Keratinocyte (primary cell): ENCODE measurements at regions not wholly inside any gene's neighbourhood (a gene's known extent, or its start where the extent isn't known, plus 50 kb on each side); places are given as distances from the start of the nearest gene placed in this dataset.

ENCODE experiments used
- DNase-seq: peaks from one replicate; pipeline ENCODE4 v3.0.0-alpha.2; 2011; ENCODE audit warnings: low read depth, missing footprints, low spot score
- FAIRE-seq: peaks from 2 replicates; lab custom pipeline; 2011; peaks lifted over from hg19 to GRCh38; lab: Jason Lieb, UNC
- H2AFZ ChIP-seq: 2 replicates; pipeline ENCODE4 v1.6.0; 2012; ENCODE audit warnings: low read length, control low read depth, inconsistent platforms; ENCODE audit not compliant: control insufficient read depth
- H3K27ac ChIP-seq: 2 replicates; pipeline ENCODE4 v1.5.1; 2011; ENCODE audit warnings: low read length; ENCODE audit not compliant: control insufficient read depth, insufficient read depth
- H3K27me3 ChIP-seq: 3 replicates; pipeline ENCODE4 v1.6.0; 2011; ENCODE audit warnings: low read length; ENCODE audit not compliant: control insufficient read depth, insufficient read depth; ENCODE audit errors: extremely low read depth
- H3K36me3 ChIP-seq, 2 experiments: 2 replicates in 1 of 2; 3 replicates in 1 of 2; pipeline ENCODE4 v1.5.1; 2011; ENCODE audit warnings: low read length in 2 of 2, mild to moderate bottlenecking in 1 of 2; ENCODE audit not compliant: control insufficient read depth in 2 of 2, insufficient read depth in 2 of 2; ENCODE audit errors: extremely low read depth in 1 of 2
- H3K4me1 ChIP-seq: 3 replicates; pipeline ENCODE4 v1.5.1; 2011; ENCODE audit warnings: low read length; ENCODE audit not compliant: control insufficient read depth, insufficient read depth; ENCODE audit errors: extremely low read depth
- H3K4me2 ChIP-seq: 3 replicates; pipeline ENCODE4 v1.6.0; 2011; ENCODE audit warnings: low read depth, low read length; ENCODE audit not compliant: control insufficient read depth, insufficient read depth; ENCODE audit errors: extremely low read depth
- H3K4me3 ChIP-seq, 3 experiments: fragments of 200-600 bp in 1 of 3; sonication (generic) in 1 of 3; 2 replicates in 2 of 3; 3 replicates in 1 of 3; pipeline ENCODE4 v1.5.1; 2011 to 2016; ENCODE audit warnings: low read length in 3 of 3, mild to moderate bottlenecking in 3 of 3, control low read depth in 2 of 3, inconsistent platforms in 1 of 3, low read depth in 1 of 3, mixed read lengths in 1 of 3, mixed run types in 1 of 3, moderate library complexity in 1 of 3; ENCODE audit not compliant: control insufficient read depth in 2 of 3, insufficient read depth in 2 of 3; ENCODE audit errors: extremely low read depth in 1 of 3
- H3K79me2 ChIP-seq: 2 replicates; pipeline ENCODE4 v1.6.0; 2012; ENCODE audit warnings: low read length; ENCODE audit not compliant: control insufficient read depth, insufficient read depth
- H3K9ac ChIP-seq: 3 replicates; pipeline ENCODE4 v1.6.0; 2011; ENCODE audit warnings: low read length; ENCODE audit not compliant: control insufficient read depth, insufficient read depth; ENCODE audit errors: extremely low read depth
- H3K9me1 ChIP-seq: 3 replicates; pipeline ENCODE4 v1.6.0; 2011; ENCODE audit warnings: low read length; ENCODE audit not compliant: control insufficient read depth, insufficient read depth; ENCODE audit errors: extremely low read depth
- H3K9me3 ChIP-seq: 2 replicates; pipeline ENCODE4 v1.5.1; 2012; ENCODE audit warnings: low read depth, low read length; ENCODE audit not compliant: control insufficient read depth
- H4K20me1 ChIP-seq: 3 replicates; pipeline ENCODE4 v1.6.0; 2011; ENCODE audit warnings: low read length; ENCODE audit not compliant: control insufficient read depth, insufficient read depth; ENCODE audit errors: extremely low read depth
- CTCF ChIP-seq, 3 experiments: IDR thresholded peaks in 1 of 3; conservative IDR thresholded peaks in 1 of 3; optimal IDR thresholded peaks in 1 of 3; 2 replicates in 2 of 3; 3 replicates in 1 of 3; pipeline versions ENCODE3 to v1.5.1; 2011; ENCODE audit warnings: low read length in 3 of 3, mild to moderate bottlenecking in 3 of 3, moderate library complexity in 2 of 3, control low read depth in 1 of 3, inconsistent platforms in 1 of 3; ENCODE audit not compliant: insufficient read depth in 2 of 3; ENCODE audit errors: extremely low read depth in 1 of 3
- EZH2 ChIP-seq: IDR thresholded peaks from one replicate; pipeline ENCODE4 v1.6.1; 2012; ENCODE audit warnings: inconsistent platforms, mild to moderate bottlenecking, low read length, moderate library complexity
- dilution Hi-C: fragments of 300-500 bp; cut with MboI; formaldehyde crosslinking; loops from one replicate; pipeline ENCODE4 v1.7.0; 2020; ENCODE audit warnings: low sequenced_read_pairs; ENCODE audit not compliant: extremely low pct_ligation_motif_present

DNA sequence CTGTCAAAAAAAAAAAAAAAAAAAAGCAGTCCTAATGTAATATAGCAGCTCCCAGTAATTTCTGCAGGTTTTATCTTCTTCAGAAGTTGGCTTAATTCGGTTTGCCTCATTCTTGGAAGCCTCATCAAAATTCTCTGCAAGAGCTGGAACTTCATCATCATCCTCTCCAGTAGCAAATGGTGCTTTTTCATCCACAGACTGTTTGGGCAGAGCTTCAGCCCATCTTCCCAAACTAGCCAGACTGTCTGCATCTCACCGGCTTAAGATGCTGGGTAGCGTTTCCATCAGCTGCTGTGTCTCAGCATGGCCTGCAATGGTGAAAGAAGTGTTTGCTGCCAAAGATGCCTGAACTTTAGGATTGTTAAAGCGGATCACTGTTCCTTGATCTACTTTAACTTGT lies 112.6 kb downstream of the AIPL1 start:
- H3K4me2 ChIP-seq = no peak overlapping the region
- no peak for FAIRE-seq
- H3K9me3 ChIP-seq = no peaks in the 10 kb centered on the region
- H3K4me3 ChIP-seq = no peak overlapping the region
- no peak overlapping the region for H3K9ac ChIP-seq
- H3K9me1 ChIP-seq = no peaks in the 10 kb centered on the region
- dilution Hi-C loops = no loop called here
- H3K4me1 ChIP-seq = no peaks in the 10 kb centered on the region
- H2AFZ ChIP-seq = no peak overlapping the region
- no peaks in the 10 kb centered on the region for H3K79me2 ChIP-seq
- no peak for DNase-seq
- no peaks in the 10 kb centered on the region for H4K20me1 ChIP-seq
- no peak for TF ChIP-seq CTCF (optimal IDR thresholded peaks at IDR 0.05 in 1 of 3, IDR thresholded peaks at IDR 0.05 in 1 of 3, conservative IDR thresholded peaks at IDR 0.05 in 1 of 3; ENCODE audit: extremely low read depth in 1 of 3, insufficient read depth in 2 of 3, low read length in 3 of 3)
- H3K27ac ChIP-seq = no peak overlapping the region
- no peaks in the 10 kb centered on the region for H3K27me3 ChIP-seq
- H3K36me3 ChIP-seq = no peaks in the 10 kb centered on the region

GRCh38 chr17:6314311-6314710 lies 120.6 kb downstream of the AIPL1 start:
- H3K9ac ChIP-seq = no peak overlapping the region
- H3K9me3 ChIP-seq = no peaks in the 10 kb centered on the region
- H3K27me3 ChIP-seq = no peaks in the 10 kb centered on the region
- no peaks in the 10 kb centered on the region for H3K4me1 ChIP-seq
- no peak overlapping the region for H2AFZ ChIP-seq
- H3K79me2 ChIP-seq = no peaks in the 10 kb centered on the region
- TF ChIP-seq CTCF (optimal IDR thresholded peaks at IDR 0.05 in 1 of 3, IDR thresholded peaks at IDR 0.05 in 1 of 3, conservative IDR thresholded peaks at IDR 0.05 in 1 of 3; ENCODE audit: extremely low read depth in 1 of 3, insufficient read depth in 2 of 3, low read length in 3 of 3) (no peak), EZH2 (no peak)
- H3K9me1 ChIP-seq = no peaks in the 10 kb centered on the region
- H3K4me2 ChIP-seq = no peak overlapping the region
- H3K27ac ChIP-seq = no peak overlapping the region
- H3K36me3 ChIP-seq = no peaks in the 10 kb centered on the region
- dilution Hi-C loops = no loop called here
- no peak for FAIRE-seq
- H3K4me3 ChIP-seq = no peak overlapping the region
- DNase-seq = no peak
- H4K20me1 ChIP-seq = no peaks in the 10 kb centered on the region
